Nephron progenitor cell (in vitro differentiated cells): ENCODE measurements at regions not wholly inside any gene's neighbourhood (a gene's known extent, or its start where the extent isn't known, plus 50 kb on each side); places are given as distances from the start of the nearest gene placed in this dataset.

Experiments used
- DNase-seq: peaks from one replicate; pipeline ENCODE4 v3.0.0; 2021
- H3K27ac Mint-ChIP-seq: 2 replicates; pipeline ENCODE4 v1.8.0; 2021; ENCODE audit warnings: mild to moderate bottlenecking, moderate library complexity, mixed read lengths
- H3K27me3 Mint-ChIP-seq: 2 replicates; pipeline ENCODE4 v1.8.0; 2021; ENCODE audit warnings: mild to moderate bottlenecking, low read depth, mixed read lengths; ENCODE audit not compliant: poor library complexity
- H3K36me3 Mint-ChIP-seq: 2 replicates; pipeline ENCODE4 v1.8.0; 2021; ENCODE audit warnings: low read depth, mixed read lengths
- H3K4me1 Mint-ChIP-seq: 2 replicates; pipeline ENCODE4 v1.8.0; 2021; ENCODE audit warnings: mixed read lengths
- H3K4me3 Mint-ChIP-seq: 2 replicates; pipeline ENCODE4 v1.8.0; 2021; ENCODE audit warnings: mild to moderate bottlenecking, moderate library complexity, mixed read lengths
- H3K9me3 Mint-ChIP-seq: 2 replicates; pipeline ENCODE4 v1.8.0; 2021; ENCODE audit warnings: mild to moderate bottlenecking, moderate library complexity, mixed read lengths
- CTCF ChIP-seq: fragments of 200-600 bp; sonication (generic); IDR thresholded peaks from 2 replicates; pipeline ENCODE4 v1.5.0; 2021; ENCODE audit warnings: antibody characterized with exemption

GRCh38 chr4:181677201-181677600 is 566.0 kb upstream of the TENM3 start:
- no peaks in the 10 kb centered on the region for H3K9me3 Mint-ChIP-seq
- no peak for TF ChIP-seq CTCF

GRCh38 chr4:181677621-181678020 is 565.6 kb upstream of the TENM3 start:
- no peaks in the 10 kb centered on the region for H3K36me3 Mint-ChIP-seq
- TF ChIP-seq CTCF, result no peak

More at GRCh38 chr4:181677201-181677600, 566.0 kb upstream of the TENM3 start:
- no peak overlapping the region for H3K4me3 Mint-ChIP-seq
- no peaks in the 10 kb centered on the region for H3K36me3 Mint-ChIP-seq
- peaks cover 5% of the 10 kb centered on the region for H3K27me3 Mint-ChIP-seq
- H3K4me1 Mint-ChIP-seq, result no peaks in the 10 kb centered on the region
- DNase-seq, result no peak
- H3K27ac Mint-ChIP-seq, result no peak overlapping the region

GRCh38 chr4:181679754-181680153 is 563.4 kb upstream of the TENM3 start:
- Mint-ChIP-seq H3K4me1 (no peaks in the 10 kb centered on the region), H3K4me3 (no peak overlapping the region), H3K27me3 (peaks cover 2% of the 10 kb centered on the region), H3K36me3 (no peaks in the 10 kb centered on the region), H3K27ac (no peak overlapping the region), H3K9me3 (no peaks in the 10 kb centered on the region)
- DNase-seq, result no peak
- TF ChIP-seq CTCF, result no peak

More at GRCh38 chr4:181677621-181678020, 565.6 kb upstream of the TENM3 start:
- H3K27ac Mint-ChIP-seq, result no peak overlapping the region
- peaks cover 5% of the 10 kb centered on the region for H3K27me3 Mint-ChIP-seq
- DNase-seq, result no peak
- H3K4me1 Mint-ChIP-seq, result no peaks in the 10 kb centered on the region
- H3K9me3 Mint-ChIP-seq, result no peaks in the 10 kb centered on the region
- no peak overlapping the region for H3K4me3 Mint-ChIP-seq

GRCh38 chr4:181682367-181683047 is 560.7 kb upstream of the TENM3 start:
- Mint-ChIP-seq H3K27ac (no peak overlapping the region), H3K4me1 (no peaks in the 10 kb centered on the region), H3K4me3 (no peak overlapping the region), H3K27me3 (no peaks in the 10 kb centered on the region), H3K36me3 (no peaks in the 10 kb centered on the region), H3K9me3 (no peaks in the 10 kb centered on the region)
- TF ChIP-seq CTCF, result no peak
- no peak for DNase-seq

- Mint-ChIP-seq H3K4me1 (peaks cover 4% of the 10 kb centered on the region), H3K4me3 (no peak overlapping the region), H3K27ac (no peak overlapping the region), H3K9me3 (no peaks in the 10 kb centered on the region), H3K36me3 (no peaks in the 10 kb centered on the region), H3K27me3 (no peaks in the 10 kb centered on the region)
- no peak for DNase-seq
- no peak for TF ChIP-seq CTCF
Observed at GRCh38 chr4:181684310-181684709, 558.9 kb upstream of the TENM3 start.

GRCh38 chr4:181685461-181685860 is 557.7 kb upstream of the TENM3 start:
- Mint-ChIP-seq H3K36me3 (no peaks in the 10 kb centered on the region), H3K27me3 (no peaks in the 10 kb centered on the region), H3K4me3 (no peak overlapping the region), H3K9me3 (no peaks in the 10 kb centered on the region), H3K4me1 (peaks cover 4% of the 10 kb centered on the region), H3K27ac (no peak overlapping the region)
- TF ChIP-seq CTCF, result no peak
- DNase-seq, result no peak
